ENCODE measurements at regions not wholly inside any gene's neighbourhood (a gene's known extent, or its start where the extent isn't known, plus 50 kb on each side); places are given as distances from the start of the nearest gene placed in this dataset.

DNA sequence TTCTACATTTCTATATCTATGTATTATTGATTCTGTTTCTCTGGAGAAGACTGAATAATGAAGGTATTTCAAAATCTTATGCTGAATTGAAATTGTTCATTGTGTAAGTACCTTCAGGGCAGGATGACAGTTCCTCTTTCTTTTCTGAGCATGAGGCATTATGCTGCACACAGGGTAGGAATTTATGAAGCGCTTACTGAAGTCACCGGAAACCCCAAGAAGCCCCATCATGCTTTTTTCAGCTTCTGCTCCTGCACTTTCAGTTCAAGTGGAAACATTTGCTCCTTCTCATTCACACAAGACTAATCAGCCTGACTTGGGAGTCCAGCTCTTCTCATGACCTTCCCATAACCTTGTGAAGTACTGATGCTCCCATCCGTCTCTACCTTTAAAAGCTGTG, 314.7 kb upstream of the SORL1-AS1 start:
- H4K20me1 ChIP-seq (ENCODE audit: insufficient read depth) = no peaks in the 10 kb centered on the region
- H2AFZ ChIP-seq (ENCODE audit: low read depth, low read length) = no peak overlapping the region
- no peaks in the 10 kb centered on the region for H3K36me3 ChIP-seq (ENCODE audit: insufficient read depth, low read length)
- no peak overlapping the region for H3K4me3 ChIP-seq (ENCODE audit: low read length)
- H3F3A ChIP-seq (ENCODE audit: insufficient read depth, low read length, poor library complexity, severe bottlenecking) = no peaks in the 10 kb centered on the region
- no peaks in the 10 kb centered on the region for H3K9me3 ChIP-seq (ENCODE audit: low read length)
- H3K4me2 ChIP-seq (ENCODE audit: low read length) = no peak overlapping the region
- no peaks in the 10 kb centered on the region for H3K79me2 ChIP-seq (replicated peaks; ENCODE audit: insufficient read depth, low read length)
- no peaks in the 10 kb centered on the region for H3K9me2 ChIP-seq (ENCODE audit: insufficient read depth, low read length)
- no peak overlapping the region for H3K27ac ChIP-seq (ENCODE audit: low read length)
- TF ChIP-seq, protein P1, sequence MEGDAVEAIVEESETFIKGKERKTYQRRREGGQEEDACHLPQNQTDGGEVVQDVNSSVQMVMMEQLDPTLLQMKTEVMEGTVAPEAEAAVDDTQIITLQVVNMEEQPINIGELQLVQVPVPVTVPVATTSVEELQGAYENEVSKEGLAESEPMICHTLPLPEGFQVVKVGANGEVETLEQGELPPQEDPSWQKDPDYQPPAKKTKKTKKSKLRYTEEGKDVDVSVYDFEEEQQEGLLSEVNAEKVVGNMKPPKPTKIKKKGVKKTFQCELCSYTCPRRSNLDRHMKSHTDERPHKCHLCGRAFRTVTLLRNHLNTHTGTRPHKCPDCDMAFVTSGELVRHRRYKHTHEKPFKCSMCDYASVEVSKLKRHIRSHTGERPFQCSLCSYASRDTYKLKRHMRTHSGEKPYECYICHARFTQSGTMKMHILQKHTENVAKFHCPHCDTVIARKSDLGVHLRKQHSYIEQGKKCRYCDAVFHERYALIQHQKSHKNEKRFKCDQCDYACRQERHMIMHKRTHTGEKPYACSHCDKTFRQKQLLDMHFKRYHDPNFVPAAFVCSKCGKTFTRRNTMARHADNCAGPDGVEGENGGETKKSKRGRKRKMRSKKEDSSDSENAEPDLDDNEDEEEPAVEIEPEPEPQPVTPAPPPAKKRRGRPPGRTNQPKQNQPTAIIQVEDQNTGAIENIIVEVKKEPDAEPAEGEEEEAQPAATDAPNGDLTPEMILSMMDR (IDR thresholded peaks at IDR 0.05; ENCODE audit: poor library complexity, severe bottlenecking) = no peak
- TF ChIP-seq EZH2 (IDR thresholded peaks at IDR 0.05; ENCODE audit: borderline replicate concordance, insufficient read depth, low read length, poor library complexity, severe bottlenecking) (no peak), EP300 (conservative IDR thresholded peaks at IDR 0.05; ENCODE audit: poor library complexity, severe bottlenecking) (no peak), SMC3 (conservative IDR thresholded peaks at IDR 0.05; ENCODE audit: poor library complexity) (no peak), TAF1 (IDR thresholded peaks at IDR 0.05; ENCODE audit: low read depth) (no peak), RAD21 (conservative IDR thresholded peaks at IDR 0.05) (no peak)
- no peaks in the 10 kb centered on the region for H3K27me3 ChIP-seq (ENCODE audit: insufficient read depth, low read depth, low read length)
- H3K9ac ChIP-seq (ENCODE audit: low read length) = no peak overlapping the region

DNA sequence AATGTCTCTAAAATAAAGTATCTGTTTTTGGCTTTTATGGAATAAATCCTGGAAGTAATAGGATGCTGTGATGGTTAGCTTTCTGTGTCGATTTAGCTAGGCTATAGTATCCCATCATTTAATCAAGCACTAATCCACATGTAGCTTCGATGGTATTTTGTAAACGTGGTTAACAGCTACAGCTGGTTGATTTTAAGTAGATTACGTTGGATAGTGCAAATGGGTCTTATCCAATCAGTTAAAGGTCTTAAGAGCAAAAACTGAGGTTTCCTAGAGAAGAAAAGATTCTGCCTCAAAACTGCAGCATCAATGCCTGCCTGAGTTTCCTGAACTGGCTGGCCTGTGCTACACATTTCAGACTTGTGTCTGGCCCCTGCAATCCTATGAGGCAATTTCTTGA, 314.2 kb upstream of the SORL1-AS1 start:
- Histone ChIP-seq H2AFZ (ENCODE audit: low read depth, low read length) (no peak overlapping the region), H3K36me3 (ENCODE audit: insufficient read depth, low read length) (no peaks in the 10 kb centered on the region), H4K20me1 (ENCODE audit: insufficient read depth) (no peaks in the 10 kb centered on the region), H3K9me3 (ENCODE audit: low read length) (no peaks in the 10 kb centered on the region), H3K27ac (ENCODE audit: low read length) (no peak overlapping the region), H3K79me2 (replicated peaks; ENCODE audit: insufficient read depth, low read length) (no peaks in the 10 kb centered on the region), H3F3A (ENCODE audit: insufficient read depth, low read length, poor library complexity, severe bottlenecking) (no peaks in the 10 kb centered on the region), H3K9me2 (ENCODE audit: insufficient read depth, low read length) (no peaks in the 10 kb centered on the region), H3K27me3 (ENCODE audit: insufficient read depth, low read depth, low read length) (no peaks in the 10 kb centered on the region), H3K4me3 (ENCODE audit: low read length) (no peak overlapping the region), H3K9ac (ENCODE audit: low read length) (no peak overlapping the region), H3K4me2 (ENCODE audit: low read length) (no peak overlapping the region)
- TF ChIP-seq TAF1 (IDR thresholded peaks at IDR 0.05; ENCODE audit: low read depth) = no peak

DNA sequence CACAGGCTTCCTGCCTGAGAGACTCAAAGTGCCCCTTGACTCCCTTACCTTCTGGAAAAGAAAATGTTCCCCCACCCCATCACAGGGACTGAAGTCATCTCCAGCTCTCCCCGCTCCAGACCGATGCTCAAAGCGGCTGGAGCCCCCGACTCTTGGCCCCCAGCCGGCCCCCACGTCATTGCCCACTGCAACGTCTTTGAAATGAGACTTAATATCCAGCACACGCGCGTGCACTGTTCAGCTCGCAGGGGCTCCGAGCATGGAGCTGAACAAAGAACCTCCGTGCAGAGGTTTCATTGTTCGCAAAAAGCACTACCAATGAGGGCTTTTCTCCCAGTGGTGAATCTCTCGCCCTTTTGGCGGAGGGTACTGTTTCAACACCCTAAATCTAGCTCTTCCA, 313.4 kb upstream of the SORL1-AS1 start:
- Histone ChIP-seq H2AFZ (ENCODE audit: low read depth, low read length) (no peak overlapping the region), H3K27me3 (ENCODE audit: insufficient read depth, low read depth, low read length) (no peaks in the 10 kb centered on the region), H3F3A (ENCODE audit: insufficient read depth, low read length, poor library complexity, severe bottlenecking) (no peaks in the 10 kb centered on the region), H3K9ac (ENCODE audit: low read length) (no peak overlapping the region), H3K4me3 (ENCODE audit: low read length) (no peak overlapping the region), H3K9me2 (ENCODE audit: insufficient read depth, low read length) (no peaks in the 10 kb centered on the region), H4K20me1 (ENCODE audit: insufficient read depth) (no peaks in the 10 kb centered on the region), H3K9me3 (ENCODE audit: low read length) (no peaks in the 10 kb centered on the region), H3K36me3 (ENCODE audit: insufficient read depth, low read length) (no peaks in the 10 kb centered on the region), H3K27ac (ENCODE audit: low read length) (no peak overlapping the region), H3K79me2 (replicated peaks; ENCODE audit: insufficient read depth, low read length) (no peaks in the 10 kb centered on the region), H3K4me2 (ENCODE audit: low read length) (no peak overlapping the region)
- TF ChIP-seq EP300 (conservative IDR thresholded peaks at IDR 0.05; ENCODE audit: poor library complexity, severe bottlenecking) = no peak
- TF ChIP-seq TAF1 (IDR thresholded peaks at IDR 0.05; ENCODE audit: low read depth) = no peak
- TF ChIP-seq, protein P1 (IDR thresholded peaks at IDR 0.05; ENCODE audit: poor library complexity, severe bottlenecking) = no peak
- TF ChIP-seq MXI1 (conservative IDR thresholded peaks at IDR 0.05; ENCODE audit: poor library complexity, severe bottlenecking) = no peak
- no peak for TF ChIP-seq RAD21 (conservative IDR thresholded peaks at IDR 0.05)
- TF ChIP-seq, protein P2, sequence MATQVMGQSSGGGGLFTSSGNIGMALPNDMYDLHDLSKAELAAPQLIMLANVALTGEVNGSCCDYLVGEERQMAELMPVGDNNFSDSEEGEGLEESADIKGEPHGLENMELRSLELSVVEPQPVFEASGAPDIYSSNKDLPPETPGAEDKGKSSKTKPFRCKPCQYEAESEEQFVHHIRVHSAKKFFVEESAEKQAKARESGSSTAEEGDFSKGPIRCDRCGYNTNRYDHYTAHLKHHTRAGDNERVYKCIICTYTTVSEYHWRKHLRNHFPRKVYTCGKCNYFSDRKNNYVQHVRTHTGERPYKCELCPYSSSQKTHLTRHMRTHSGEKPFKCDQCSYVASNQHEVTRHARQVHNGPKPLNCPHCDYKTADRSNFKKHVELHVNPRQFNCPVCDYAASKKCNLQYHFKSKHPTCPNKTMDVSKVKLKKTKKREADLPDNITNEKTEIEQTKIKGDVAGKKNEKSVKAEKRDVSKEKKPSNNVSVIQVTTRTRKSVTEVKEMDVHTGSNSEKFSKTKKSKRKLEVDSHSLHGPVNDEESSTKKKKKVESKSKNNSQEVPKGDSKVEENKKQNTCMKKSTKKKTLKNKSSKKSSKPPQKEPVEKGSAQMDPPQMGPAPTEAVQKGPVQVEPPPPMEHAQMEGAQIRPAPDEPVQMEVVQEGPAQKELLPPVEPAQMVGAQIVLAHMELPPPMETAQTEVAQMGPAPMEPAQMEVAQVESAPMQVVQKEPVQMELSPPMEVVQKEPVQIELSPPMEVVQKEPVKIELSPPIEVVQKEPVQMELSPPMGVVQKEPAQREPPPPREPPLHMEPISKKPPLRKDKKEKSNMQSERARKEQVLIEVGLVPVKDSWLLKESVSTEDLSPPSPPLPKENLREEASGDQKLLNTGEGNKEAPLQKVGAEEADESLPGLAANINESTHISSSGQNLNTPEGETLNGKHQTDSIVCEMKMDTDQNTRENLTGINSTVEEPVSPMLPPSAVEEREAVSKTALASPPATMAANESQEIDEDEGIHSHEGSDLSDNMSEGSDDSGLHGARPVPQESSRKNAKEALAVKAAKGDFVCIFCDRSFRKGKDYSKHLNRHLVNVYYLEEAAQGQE (IDR thresholded peaks at IDR 0.05; ENCODE audit: borderline replicate concordance) = no peak
- no peak for TF ChIP-seq EZH2 (IDR thresholded peaks at IDR 0.05; ENCODE audit: borderline replicate concordance, insufficient read depth, low read length, poor library complexity, severe bottlenecking)
- TF ChIP-seq SMC3 (conservative IDR thresholded peaks at IDR 0.05; ENCODE audit: poor library complexity) = no peak
- TF ChIP-seq POLR2AphosphoS5 (IDR thresholded peaks at IDR 0.05) = no peak

All from neural cell (in vitro differentiated cells).